Brain microvascular endothelial cell (primary cell): ENCODE measurements at regions not wholly inside any gene's neighbourhood (a gene's known extent, or its start where the extent isn't known, plus 50 kb on each side); places are given as distances from the start of the nearest gene placed in this dataset.
"Not testable (repeated sequence)": the region's sequence is repeated elsewhere in the genome, so short reads cannot be mapped to it uniquely, and the experiment has no call there.

ENCODE experiments used
- DNase-seq: peaks from one replicate; pipeline ENCODE4 v3.0.0-alpha.2; 2020
- H3K27ac ChIP-seq: fragments of 250-450 bp; sonication (Bioruptor Pico); 2 replicates; pipeline ENCODE4 v1.5.1; 2020; ENCODE audit warnings: mild to moderate bottlenecking, moderate library complexity
- H3K27me3 ChIP-seq: fragments of 250-450 bp; sonication (Bioruptor Pico); replicated peaks from 2 replicates; pipeline ENCODE4 v1.5.1; 2020; ENCODE audit warnings: mild to moderate bottlenecking
- H3K36me3 ChIP-seq: fragments of 250-450 bp; sonication (Bioruptor Pico); replicated peaks from 2 replicates; pipeline ENCODE4 v1.5.1; 2020; ENCODE audit warnings: mild to moderate bottlenecking
- H3K4me3 ChIP-seq: 2 replicates; pipeline ENCODE4 v1.5.1; 2011; ENCODE audit warnings: low read depth, mild to moderate bottlenecking, control low read depth, low read length, moderate library complexity
- CTCF ChIP-seq: IDR thresholded peaks from 2 replicates; pipeline ENCODE4 v1.5.1; 2011; ENCODE audit warnings: low read depth, mild to moderate bottlenecking, moderate library complexity, low read length, control low read depth, inconsistent platforms; ENCODE audit errors: missing control alignments
- in situ Hi-C: cut with HindIII; loops from 2 replicates; pipeline ENCODE4 v1.10.0; 2017; ENCODE audit warnings: low sequenced_read_pairs, low pct_ligation_motif_present

- DNase-seq = no peak
- no peak overlapping the region for H3K4me3 ChIP-seq
- in situ Hi-C loops = no loop called here
- H3K27me3 ChIP-seq = no peaks in the 10 kb centered on the region
- H3K27ac ChIP-seq = no peak overlapping the region
- H3K36me3 ChIP-seq = no peaks in the 10 kb centered on the region
- TF ChIP-seq CTCF = no peak
Observed at GRCh38 chr12:78284417-78284816, 453.7 kb downstream of the NAV3 start.

- in situ Hi-C loops = no loop called here
- DNase-seq = peak; percentile 63
- Histone ChIP-seq H3K27me3 (no peaks in the 10 kb centered on the region), H3K36me3 (no peaks in the 10 kb centered on the region), H3K4me3 (no peak overlapping the region), H3K27ac (peak overlapping the region; percentile 95)
- TF ChIP-seq CTCF = no peak
Observed at GRCh38 chr12:78290606-78291345, 460.1 kb downstream of the NAV3 start.

- H3K36me3 ChIP-seq = no peaks in the 10 kb centered on the region
- in situ Hi-C loops = no loop called here
- H3K27ac ChIP-seq = no peak overlapping the region
- peak; percentile 15 for DNase-seq
- TF ChIP-seq CTCF = no peak
- no peaks in the 10 kb centered on the region for H3K27me3 ChIP-seq
- no peak overlapping the region for H3K4me3 ChIP-seq
Observed at GRCh38 chr12:78293059-78293686, 462.5 kb downstream of the NAV3 start.

- H3K4me3 ChIP-seq, in situ Hi-C loops, H3K27me3 ChIP-seq, H3K27ac ChIP-seq, H3K36me3 ChIP-seq: not testable (repeated sequence)
- peak; percentile 16 for DNase-seq
Observed at GRCh38 chr12:78301282-78301681, 470.6 kb downstream of the NAV3 start.

- TF ChIP-seq CTCF = no peak
- no peaks in the 10 kb centered on the region for H3K27me3 ChIP-seq
- no peak for DNase-seq
- H3K4me3 ChIP-seq = no peak overlapping the region
- no peak overlapping the region for H3K27ac ChIP-seq
- in situ Hi-C loops = no loop called here
- no peaks in the 10 kb centered on the region for H3K36me3 ChIP-seq
Observed at GRCh38 chr12:78305808-78306207, 475.1 kb downstream of the NAV3 start.

- in situ Hi-C loops = no loop called here
- no peak for DNase-seq
- H3K4me3 ChIP-seq = no peak overlapping the region
- TF ChIP-seq CTCF = no peak
- H3K27me3 ChIP-seq = no peaks in the 10 kb centered on the region
- H3K36me3 ChIP-seq = no peaks in the 10 kb centered on the region
- H3K27ac ChIP-seq = no peak overlapping the region
Observed at GRCh38 chr12:78306236-78306635, 475.5 kb downstream of the NAV3 start.
